C4-2B (cell line): ENCODE measurements at regions not wholly inside any gene's neighbourhood (a gene's known extent, or its start where the extent isn't known, plus 50 kb on each side); places are given as distances from the start of the nearest gene placed in this dataset.
"Not testable (repeated sequence)": the region's sequence is repeated elsewhere in the genome, so short reads cannot be mapped to it uniquely, and the experiment has no call there.

Experiments used
- H3K27ac ChIP-seq: fragments of 450-650 bp; 2 replicates; pipeline ENCODE4 v1.5.1; 2017
- CTCF ChIP-seq: fragments of 450-650 bp; conservative IDR thresholded peaks from 2 replicates; pipeline ENCODE4 v1.5.1; 2017; ENCODE audit warnings: mild to moderate bottlenecking
- ZFX ChIP-seq: fragments of 450-650 bp; IDR thresholded peaks from 2 replicates; pipeline ENCODE4 v1.6.1; 2017

- no peak overlapping the region for H3K27ac ChIP-seq
- TF ChIP-seq ZFX (no peak), CTCF (no peak)
Observed at GRCh38 chr4:81673961-81674360, 202.3 kb upstream of the RASGEF1B start.

- not testable (repeated sequence) for H3K27ac ChIP-seq
Observed at GRCh38 chr4:81668328-81668727, 196.6 kb upstream of the RASGEF1B start.

- H3K27ac ChIP-seq, result no peak overlapping the region
- TF ChIP-seq CTCF, result no peak
- TF ChIP-seq ZFX, result no peak
Observed at GRCh38 chr4:81667539-81667938, 195.8 kb upstream of the RASGEF1B start.

- no peak overlapping the region for H3K27ac ChIP-seq
- TF ChIP-seq ZFX (no peak), CTCF (no peak)
Observed at GRCh38 chr4:81666491-81666890, 194.8 kb upstream of the RASGEF1B start.

- TF ChIP-seq ZFX, result no peak
- no peak for TF ChIP-seq CTCF
- no peak overlapping the region for H3K27ac ChIP-seq
Observed at GRCh38 chr4:81665649-81666048, 193.9 kb upstream of the RASGEF1B start.

GRCh38 chr4:81665045-81665444, 193.3 kb upstream of the RASGEF1B start:
- no peak overlapping the region for H3K27ac ChIP-seq
- TF ChIP-seq ZFX, result no peak
- no peak for TF ChIP-seq CTCF

- H3K27ac ChIP-seq, result no peak overlapping the region
- no peak for TF ChIP-seq CTCF
Observed at GRCh38 chr4:81664079-81664478, 192.4 kb upstream of the RASGEF1B start.

- H3K27ac ChIP-seq, result no peak overlapping the region
- no peak for TF ChIP-seq ZFX
- TF ChIP-seq CTCF, result no peak
Observed at GRCh38 chr4:81663368-81663767, 191.7 kb upstream of the RASGEF1B start.
